ENCODE measurements at regions not wholly inside any gene's neighbourhood (a gene's known extent, or its start where the extent isn't known, plus 50 kb on each side); places are given as distances from the start of the nearest gene placed in this dataset.

GRCh38 chrX:20829665-20830491 lies 544.3 kb upstream of the CNKSR2 start:
- TF ChIP-seq POLR2A (IDR thresholded peaks at IDR 0.05; ENCODE audit: borderline replicate concordance, extremely low read depth, insufficient read depth, insufficient read length) (no peak), EZH2phosphoT487 (IDR thresholded peaks at IDR 0.05; ENCODE audit: borderline replicate concordance) (no peak), POLR2AphosphoS5 (IDR thresholded peaks at IDR 0.05; ENCODE audit: low read depth, low read length) (no peak), EZH2 (IDR thresholded peaks at IDR 0.05) (no peak)
- TF ChIP-seq, protein P1, sequence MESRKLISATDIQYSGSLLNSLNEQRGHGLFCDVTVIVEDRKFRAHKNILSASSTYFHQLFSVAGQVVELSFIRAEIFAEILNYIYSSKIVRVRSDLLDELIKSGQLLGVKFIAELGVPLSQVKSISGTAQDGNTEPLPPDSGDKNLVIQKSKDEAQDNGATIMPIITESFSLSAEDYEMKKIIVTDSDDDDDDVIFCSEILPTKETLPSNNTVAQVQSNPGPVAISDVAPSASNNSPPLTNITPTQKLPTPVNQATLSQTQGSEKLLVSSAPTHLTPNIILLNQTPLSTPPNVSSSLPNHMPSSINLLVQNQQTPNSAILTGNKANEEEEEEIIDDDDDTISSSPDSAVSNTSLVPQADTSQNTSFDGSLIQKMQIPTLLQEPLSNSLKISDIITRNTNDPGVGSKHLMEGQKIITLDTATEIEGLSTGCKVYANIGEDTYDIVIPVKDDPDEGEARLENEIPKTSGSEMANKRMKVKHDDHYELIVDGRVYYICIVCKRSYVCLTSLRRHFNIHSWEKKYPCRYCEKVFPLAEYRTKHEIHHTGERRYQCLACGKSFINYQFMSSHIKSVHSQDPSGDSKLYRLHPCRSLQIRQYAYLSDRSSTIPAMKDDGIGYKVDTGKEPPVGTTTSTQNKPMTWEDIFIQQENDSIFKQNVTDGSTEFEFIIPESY (IDR thresholded peaks at IDR 0.05; ENCODE audit: extremely low read depth, insufficient replicate concordance, low read length) = no peak
- TF ChIP-seq, protein P2, sequence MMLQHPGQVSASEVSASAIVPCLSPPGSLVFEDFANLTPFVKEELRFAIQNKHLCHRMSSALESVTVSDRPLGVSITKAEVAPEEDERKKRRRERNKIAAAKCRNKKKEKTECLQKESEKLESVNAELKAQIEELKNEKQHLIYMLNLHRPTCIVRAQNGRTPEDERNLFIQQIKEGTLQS (IDR thresholded peaks at IDR 0.05) = no peak
- TF ChIP-seq, protein P3, sequence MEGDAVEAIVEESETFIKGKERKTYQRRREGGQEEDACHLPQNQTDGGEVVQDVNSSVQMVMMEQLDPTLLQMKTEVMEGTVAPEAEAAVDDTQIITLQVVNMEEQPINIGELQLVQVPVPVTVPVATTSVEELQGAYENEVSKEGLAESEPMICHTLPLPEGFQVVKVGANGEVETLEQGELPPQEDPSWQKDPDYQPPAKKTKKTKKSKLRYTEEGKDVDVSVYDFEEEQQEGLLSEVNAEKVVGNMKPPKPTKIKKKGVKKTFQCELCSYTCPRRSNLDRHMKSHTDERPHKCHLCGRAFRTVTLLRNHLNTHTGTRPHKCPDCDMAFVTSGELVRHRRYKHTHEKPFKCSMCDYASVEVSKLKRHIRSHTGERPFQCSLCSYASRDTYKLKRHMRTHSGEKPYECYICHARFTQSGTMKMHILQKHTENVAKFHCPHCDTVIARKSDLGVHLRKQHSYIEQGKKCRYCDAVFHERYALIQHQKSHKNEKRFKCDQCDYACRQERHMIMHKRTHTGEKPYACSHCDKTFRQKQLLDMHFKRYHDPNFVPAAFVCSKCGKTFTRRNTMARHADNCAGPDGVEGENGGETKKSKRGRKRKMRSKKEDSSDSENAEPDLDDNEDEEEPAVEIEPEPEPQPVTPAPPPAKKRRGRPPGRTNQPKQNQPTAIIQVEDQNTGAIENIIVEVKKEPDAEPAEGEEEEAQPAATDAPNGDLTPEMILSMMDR (IDR thresholded peaks at IDR 0.05 in 2 of 3, conservative IDR thresholded peaks at IDR 0.05 in 1 of 3; ENCODE audit: borderline replicate concordance in 1 of 3, insufficient read depth in 1 of 3, low read depth in 2 of 3, low read length in 2 of 3) = no peak
